ENCODE measurements at regions not wholly inside any gene's neighbourhood (a gene's known extent, or its start where the extent isn't known, plus 50 kb on each side); places are given as distances from the start of the nearest gene placed in this dataset.

GRCh38 chr10:56763090-56763489 is 402.0 kb upstream of the ZWINT start:
- no peak for FAIRE-seq
- TF ChIP-seq, protein P1, sequence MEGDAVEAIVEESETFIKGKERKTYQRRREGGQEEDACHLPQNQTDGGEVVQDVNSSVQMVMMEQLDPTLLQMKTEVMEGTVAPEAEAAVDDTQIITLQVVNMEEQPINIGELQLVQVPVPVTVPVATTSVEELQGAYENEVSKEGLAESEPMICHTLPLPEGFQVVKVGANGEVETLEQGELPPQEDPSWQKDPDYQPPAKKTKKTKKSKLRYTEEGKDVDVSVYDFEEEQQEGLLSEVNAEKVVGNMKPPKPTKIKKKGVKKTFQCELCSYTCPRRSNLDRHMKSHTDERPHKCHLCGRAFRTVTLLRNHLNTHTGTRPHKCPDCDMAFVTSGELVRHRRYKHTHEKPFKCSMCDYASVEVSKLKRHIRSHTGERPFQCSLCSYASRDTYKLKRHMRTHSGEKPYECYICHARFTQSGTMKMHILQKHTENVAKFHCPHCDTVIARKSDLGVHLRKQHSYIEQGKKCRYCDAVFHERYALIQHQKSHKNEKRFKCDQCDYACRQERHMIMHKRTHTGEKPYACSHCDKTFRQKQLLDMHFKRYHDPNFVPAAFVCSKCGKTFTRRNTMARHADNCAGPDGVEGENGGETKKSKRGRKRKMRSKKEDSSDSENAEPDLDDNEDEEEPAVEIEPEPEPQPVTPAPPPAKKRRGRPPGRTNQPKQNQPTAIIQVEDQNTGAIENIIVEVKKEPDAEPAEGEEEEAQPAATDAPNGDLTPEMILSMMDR (IDR thresholded peaks at IDR 0.05; ENCODE audit: insufficient read depth, missing control alignments), result no peak
- no peak for DNase-seq (ENCODE audit: insufficient read length, low spot score)

DNA sequence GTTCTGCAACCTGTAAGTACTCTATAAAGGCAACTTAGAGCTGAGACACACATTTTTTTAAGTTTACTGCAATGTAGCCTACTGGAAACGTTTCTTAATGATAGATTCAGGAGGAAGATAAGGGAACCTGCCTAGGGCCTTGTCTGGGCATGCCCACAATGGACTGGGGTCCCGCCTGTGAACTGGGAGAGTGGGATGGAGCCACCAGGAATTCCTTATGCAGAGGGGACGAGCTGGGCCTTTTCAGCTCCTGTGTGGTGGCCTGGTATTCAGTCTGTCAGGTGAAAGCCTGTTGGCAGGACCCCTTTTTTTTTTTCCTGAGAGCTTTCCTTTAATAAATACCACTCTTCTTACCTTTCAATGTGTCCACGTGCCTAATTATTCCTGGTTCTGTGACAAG is 384.4 kb upstream of the ZWINT start:
- DNase-seq (ENCODE audit: insufficient read length, low spot score) (no peak), FAIRE-seq (no peak)
- TF ChIP-seq, protein P1 (IDR thresholded peaks at IDR 0.05; ENCODE audit: insufficient read depth, missing control alignments), result no peak

DNA sequence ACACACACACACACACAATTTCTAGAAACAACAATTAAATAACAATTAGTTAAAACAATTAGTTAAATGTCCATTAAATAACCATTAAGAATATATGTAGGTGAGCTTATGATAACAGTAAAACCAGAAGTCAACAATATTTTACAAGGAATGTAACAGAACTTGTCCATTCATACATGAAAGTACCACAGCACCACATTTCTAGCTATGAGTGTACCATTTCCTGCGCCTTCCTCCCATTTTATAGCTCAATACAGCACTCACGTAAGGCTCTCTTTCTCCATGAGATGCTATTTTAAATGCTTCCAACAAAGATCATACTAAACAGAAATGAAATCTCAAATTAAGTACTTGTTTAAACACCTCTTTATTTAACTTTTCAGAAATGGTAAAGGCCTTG is 367.3 kb upstream of the ZWINT start:
- TF ChIP-seq, protein P1 (IDR thresholded peaks at IDR 0.05; ENCODE audit: insufficient read depth, missing control alignments), result no peak
- no peak for FAIRE-seq
- DNase-seq (ENCODE audit: insufficient read length, low spot score), result no peak

DNA sequence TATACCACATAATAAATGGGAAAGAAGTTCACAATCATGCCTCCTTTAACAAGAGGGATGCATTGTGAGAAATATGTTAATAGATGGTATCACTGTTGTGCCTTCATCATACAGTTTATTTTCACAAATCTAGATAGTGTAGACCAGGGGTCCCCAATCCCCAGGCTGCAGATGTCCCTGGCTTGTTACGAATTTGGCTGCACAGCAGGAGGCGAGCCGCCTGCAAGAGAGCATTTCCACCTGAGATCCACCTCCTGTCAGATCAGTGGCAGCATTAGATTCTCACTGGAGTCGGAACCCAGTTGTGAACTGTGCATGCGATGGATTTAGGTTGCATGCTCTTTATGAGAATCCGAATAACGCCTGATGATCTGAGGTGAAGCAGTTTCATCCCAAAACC is 361.9 kb upstream of the ZWINT start:
- FAIRE-seq (no peak), DNase-seq (ENCODE audit: insufficient read length, low spot score) (no peak)
- TF ChIP-seq, protein P1 (IDR thresholded peaks at IDR 0.05; ENCODE audit: insufficient read depth, missing control alignments), result no peak

DNA sequence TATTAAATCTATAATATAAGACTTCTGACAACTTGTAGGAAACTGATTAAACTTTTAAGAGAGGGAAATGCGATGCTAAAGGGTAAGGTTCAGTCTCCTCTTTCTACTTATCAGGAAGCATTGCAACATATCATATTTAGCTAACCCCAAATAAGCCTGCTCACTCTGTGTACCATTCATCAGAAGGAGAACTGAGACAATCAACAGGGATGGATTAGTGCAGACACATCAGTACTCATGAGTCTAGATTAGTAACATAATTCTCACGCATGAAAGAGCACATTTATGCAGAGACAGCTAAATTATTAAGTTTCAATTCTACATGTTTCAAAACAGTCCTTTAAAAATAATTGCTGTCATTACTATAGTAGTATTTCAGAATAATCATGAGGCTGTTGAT is 354.2 kb upstream of the ZWINT start:
- FAIRE-seq, result no peak
- no peak for DNase-seq (ENCODE audit: insufficient read length, low spot score)
- TF ChIP-seq, protein P1 (IDR thresholded peaks at IDR 0.05; ENCODE audit: insufficient read depth, missing control alignments), result no peak

- TF ChIP-seq, protein P1 (IDR thresholded peaks at IDR 0.05; ENCODE audit: insufficient read depth, missing control alignments), result no peak
- no peak for DNase-seq (ENCODE audit: insufficient read length, low spot score)
- FAIRE-seq, result no peak
Measured at GRCh38 chr10:56698506-56698905, 337.4 kb upstream of the ZWINT start.

- no peak for FAIRE-seq
- no peak for DNase-seq (ENCODE audit: insufficient read length, low spot score)
- TF ChIP-seq, protein P1 (IDR thresholded peaks at IDR 0.05; ENCODE audit: insufficient read depth, missing control alignments), result no peak
Measured at GRCh38 chr10:56679578-56679977, 318.5 kb upstream of the ZWINT start.

Measured in D721Med (cell line).